GM06990 (cell line): ENCODE measurements at regions not wholly inside any gene's neighbourhood (a gene's known extent, or its start where the extent isn't known, plus 50 kb on each side); places are given as distances from the start of the nearest gene placed in this dataset.
A peak's percentile ranks its signal among the peaks of the same experiment; 100 is the strongest.

Experiments
- DNase-seq: peaks from one replicate; pipeline ENCODE4 v3.0.0-alpha.2; 2011; ENCODE audit not compliant: insufficient read length; ENCODE audit errors: extremely low read depth
- H3K27me3 ChIP-seq: replicated peaks from 2 replicates; pipeline ENCODE4 v1.6.0; 2011; ENCODE audit warnings: low read length; ENCODE audit not compliant: control insufficient read depth, insufficient read depth
- H3K36me3 ChIP-seq: 2 replicates; pipeline ENCODE4 v1.5.1; 2011; ENCODE audit warnings: low read length; ENCODE audit not compliant: control insufficient read depth, insufficient read depth
- H3K4me3 ChIP-seq: replicated peaks from 2 replicates; pipeline ENCODE4 v1.5.1; 2011; ENCODE audit warnings: low read depth, mild to moderate bottlenecking, control low read depth, low read length
- TF ChIP-seq, protein P1 (sequence below): IDR thresholded peaks from 2 replicates; pipeline ENCODE4 v1.5.1; 2011; ENCODE audit warnings: low read length, control low read depth, mild to moderate bottlenecking, inconsistent platforms; ENCODE audit not compliant: insufficient read depth, poor library complexity, severe bottlenecking

DNA sequence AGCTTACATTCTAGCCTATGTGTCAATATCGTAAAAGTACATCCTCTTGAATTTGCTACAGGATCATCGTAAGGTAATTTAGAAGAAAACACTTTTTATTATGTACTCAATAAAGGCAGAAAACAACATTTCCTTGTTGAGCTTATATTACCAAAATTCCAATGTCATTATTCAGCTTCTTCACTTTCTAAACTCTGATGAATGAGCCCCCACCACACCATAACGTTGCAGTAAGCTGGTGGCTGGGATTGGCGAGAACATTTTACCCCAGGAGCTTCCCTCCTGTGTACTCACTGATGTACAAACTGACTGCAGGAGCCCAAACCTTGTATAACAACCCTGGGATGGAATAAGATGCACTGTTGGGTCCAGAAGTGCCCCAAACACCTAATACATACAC, 238.1 kb upstream of the MARCKS start:
- no peak for DNase-seq
- TF ChIP-seq, protein P1, sequence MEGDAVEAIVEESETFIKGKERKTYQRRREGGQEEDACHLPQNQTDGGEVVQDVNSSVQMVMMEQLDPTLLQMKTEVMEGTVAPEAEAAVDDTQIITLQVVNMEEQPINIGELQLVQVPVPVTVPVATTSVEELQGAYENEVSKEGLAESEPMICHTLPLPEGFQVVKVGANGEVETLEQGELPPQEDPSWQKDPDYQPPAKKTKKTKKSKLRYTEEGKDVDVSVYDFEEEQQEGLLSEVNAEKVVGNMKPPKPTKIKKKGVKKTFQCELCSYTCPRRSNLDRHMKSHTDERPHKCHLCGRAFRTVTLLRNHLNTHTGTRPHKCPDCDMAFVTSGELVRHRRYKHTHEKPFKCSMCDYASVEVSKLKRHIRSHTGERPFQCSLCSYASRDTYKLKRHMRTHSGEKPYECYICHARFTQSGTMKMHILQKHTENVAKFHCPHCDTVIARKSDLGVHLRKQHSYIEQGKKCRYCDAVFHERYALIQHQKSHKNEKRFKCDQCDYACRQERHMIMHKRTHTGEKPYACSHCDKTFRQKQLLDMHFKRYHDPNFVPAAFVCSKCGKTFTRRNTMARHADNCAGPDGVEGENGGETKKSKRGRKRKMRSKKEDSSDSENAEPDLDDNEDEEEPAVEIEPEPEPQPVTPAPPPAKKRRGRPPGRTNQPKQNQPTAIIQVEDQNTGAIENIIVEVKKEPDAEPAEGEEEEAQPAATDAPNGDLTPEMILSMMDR = no peak
- Histone ChIP-seq H3K4me3 (no peak overlapping the region), H3K27me3 (no peaks in the 10 kb centered on the region), H3K36me3 (no peaks in the 10 kb centered on the region)

GRCh38 chr6:113620386-113620785, 236.8 kb upstream of the MARCKS start:
- Histone ChIP-seq H3K27me3 (no peaks in the 10 kb centered on the region), H3K36me3 (no peaks in the 10 kb centered on the region), H3K4me3 (no peak overlapping the region)
- DNase-seq = no peak
- TF ChIP-seq, protein P1 = no peak

GRCh38 chr6:113622254-113622653, 234.9 kb upstream of the MARCKS start:
- TF ChIP-seq, protein P1 = no peak
- no peak for DNase-seq
- no peak overlapping the region for H3K4me3 ChIP-seq
- H3K36me3 ChIP-seq = no peaks in the 10 kb centered on the region
- H3K27me3 ChIP-seq = no peaks in the 10 kb centered on the region

- H3K4me3 ChIP-seq = no peak overlapping the region
- no peak for DNase-seq
- TF ChIP-seq, protein P1 = no peak
- H3K27me3 ChIP-seq = no peaks in the 10 kb centered on the region
- H3K36me3 ChIP-seq = no peaks in the 10 kb centered on the region
These were observed 234.0 kb upstream of the MARCKS start for GRCh38 chr6:113623129-113623528.

DNA sequence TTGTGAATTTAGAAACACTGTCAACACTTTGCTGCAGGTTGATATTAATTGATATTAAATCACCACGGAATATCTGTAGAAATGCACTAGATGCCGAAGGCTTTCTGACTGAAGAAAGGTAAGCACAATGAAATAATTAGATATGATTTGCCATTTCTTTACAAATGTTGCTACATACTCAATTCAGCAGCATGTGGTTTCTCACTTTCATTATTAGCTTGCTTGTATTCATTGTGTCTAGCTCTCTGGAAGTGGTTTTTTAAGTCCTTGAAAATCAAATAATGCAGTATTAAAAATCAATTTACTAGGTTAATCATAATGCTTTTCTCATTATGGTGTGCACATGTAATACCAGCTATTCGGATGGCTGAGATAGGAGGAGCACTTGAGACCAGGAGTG, 231.3 kb upstream of the MARCKS start:
- TF ChIP-seq, protein P1 = no peak
- peak; percentile 74 for DNase-seq
- no peak overlapping the region for H3K4me3 ChIP-seq

DNA sequence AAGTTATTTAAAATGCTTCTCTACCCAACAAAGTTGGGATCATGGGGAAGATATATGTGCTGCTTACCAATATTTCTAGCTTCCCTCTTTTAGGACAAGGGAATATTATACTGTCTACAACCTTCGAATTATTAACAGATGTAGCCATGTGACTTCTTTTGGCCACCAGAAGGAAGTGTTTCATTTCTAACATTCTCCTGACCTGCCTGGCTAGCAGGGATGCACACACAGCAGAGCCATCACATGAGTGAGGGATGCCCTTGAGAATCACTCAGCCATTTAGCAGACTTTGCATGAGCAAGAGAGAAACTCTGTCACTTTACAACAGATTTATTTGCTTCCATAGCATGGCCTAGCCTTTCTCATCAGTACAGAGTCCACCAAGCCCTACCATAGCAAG, 230.7 kb upstream of the MARCKS start:
- no peaks in the 10 kb centered on the region for H3K27me3 ChIP-seq
- DNase-seq = no peak
- no peaks in the 10 kb centered on the region for H3K36me3 ChIP-seq
- H3K4me3 ChIP-seq = no peak overlapping the region
- TF ChIP-seq, protein P1 = peak; percentile 13

More for the DNA sequence above, 231.3 kb upstream of the MARCKS start:
- Histone ChIP-seq H3K27me3 (no peaks in the 10 kb centered on the region), H3K36me3 (no peaks in the 10 kb centered on the region)
